ENCODE measurements at regions not wholly inside any gene's neighbourhood (a gene's known extent, or its start where the extent isn't known, plus 50 kb on each side); places are given as distances from the start of the nearest gene placed in this dataset.

DNA sequence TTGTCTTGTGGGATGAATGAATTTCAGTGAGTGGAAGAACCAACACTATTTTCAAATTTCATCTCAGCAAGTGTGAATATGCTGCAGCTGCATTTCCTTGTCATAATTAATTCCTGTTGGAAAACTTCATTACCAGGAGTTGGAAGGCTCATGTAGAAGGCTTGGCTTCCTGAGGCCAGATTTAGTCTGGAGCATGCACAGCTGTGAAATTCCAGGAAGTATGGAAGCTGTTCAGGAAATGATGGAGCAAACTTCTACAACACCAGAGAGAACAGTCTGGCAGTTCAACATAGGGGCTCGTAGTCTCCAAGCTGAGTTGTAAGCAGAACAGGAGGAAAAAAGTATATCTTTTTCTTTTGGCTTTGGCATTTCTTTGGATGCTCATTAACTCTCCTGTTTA, 1439.9 kb upstream of the CELF2 start (continued):
- TF ChIP-seq, protein P1, sequence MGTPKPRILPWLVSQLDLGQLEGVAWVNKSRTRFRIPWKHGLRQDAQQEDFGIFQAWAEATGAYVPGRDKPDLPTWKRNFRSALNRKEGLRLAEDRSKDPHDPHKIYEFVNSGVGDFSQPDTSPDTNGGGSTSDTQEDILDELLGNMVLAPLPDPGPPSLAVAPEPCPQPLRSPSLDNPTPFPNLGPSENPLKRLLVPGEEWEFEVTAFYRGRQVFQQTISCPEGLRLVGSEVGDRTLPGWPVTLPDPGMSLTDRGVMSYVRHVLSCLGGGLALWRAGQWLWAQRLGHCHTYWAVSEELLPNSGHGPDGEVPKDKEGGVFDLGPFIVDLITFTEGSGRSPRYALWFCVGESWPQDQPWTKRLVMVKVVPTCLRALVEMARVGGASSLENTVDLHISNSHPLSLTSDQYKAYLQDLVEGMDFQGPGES (IDR thresholded peaks at IDR 0.05), result no peak
- TF ChIP-seq, protein P2, sequence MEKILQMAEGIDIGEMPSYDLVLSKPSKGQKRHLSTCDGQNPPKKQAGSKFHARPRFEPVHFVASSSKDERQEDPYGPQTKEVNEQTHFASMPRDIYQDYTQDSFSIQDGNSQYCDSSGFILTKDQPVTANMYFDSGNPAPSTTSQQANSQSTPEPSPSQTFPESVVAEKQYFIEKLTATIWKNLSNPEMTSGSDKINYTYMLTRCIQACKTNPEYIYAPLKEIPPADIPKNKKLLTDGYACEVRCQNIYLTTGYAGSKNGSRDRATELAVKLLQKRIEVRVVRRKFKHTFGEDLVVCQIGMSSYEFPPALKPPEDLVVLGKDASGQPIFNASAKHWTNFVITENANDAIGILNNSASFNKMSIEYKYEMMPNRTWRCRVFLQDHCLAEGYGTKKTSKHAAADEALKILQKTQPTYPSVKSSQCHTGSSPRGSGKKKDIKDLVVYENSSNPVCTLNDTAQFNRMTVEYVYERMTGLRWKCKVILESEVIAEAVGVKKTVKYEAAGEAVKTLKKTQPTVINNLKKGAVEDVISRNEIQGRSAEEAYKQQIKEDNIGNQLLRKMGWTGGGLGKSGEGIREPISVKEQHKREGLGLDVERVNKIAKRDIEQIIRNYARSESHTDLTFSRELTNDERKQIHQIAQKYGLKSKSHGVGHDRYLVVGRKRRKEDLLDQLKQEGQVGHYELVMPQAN (conservative IDR thresholded peaks at IDR 0.05), result no peak
- TF ChIP-seq, protein P3, sequence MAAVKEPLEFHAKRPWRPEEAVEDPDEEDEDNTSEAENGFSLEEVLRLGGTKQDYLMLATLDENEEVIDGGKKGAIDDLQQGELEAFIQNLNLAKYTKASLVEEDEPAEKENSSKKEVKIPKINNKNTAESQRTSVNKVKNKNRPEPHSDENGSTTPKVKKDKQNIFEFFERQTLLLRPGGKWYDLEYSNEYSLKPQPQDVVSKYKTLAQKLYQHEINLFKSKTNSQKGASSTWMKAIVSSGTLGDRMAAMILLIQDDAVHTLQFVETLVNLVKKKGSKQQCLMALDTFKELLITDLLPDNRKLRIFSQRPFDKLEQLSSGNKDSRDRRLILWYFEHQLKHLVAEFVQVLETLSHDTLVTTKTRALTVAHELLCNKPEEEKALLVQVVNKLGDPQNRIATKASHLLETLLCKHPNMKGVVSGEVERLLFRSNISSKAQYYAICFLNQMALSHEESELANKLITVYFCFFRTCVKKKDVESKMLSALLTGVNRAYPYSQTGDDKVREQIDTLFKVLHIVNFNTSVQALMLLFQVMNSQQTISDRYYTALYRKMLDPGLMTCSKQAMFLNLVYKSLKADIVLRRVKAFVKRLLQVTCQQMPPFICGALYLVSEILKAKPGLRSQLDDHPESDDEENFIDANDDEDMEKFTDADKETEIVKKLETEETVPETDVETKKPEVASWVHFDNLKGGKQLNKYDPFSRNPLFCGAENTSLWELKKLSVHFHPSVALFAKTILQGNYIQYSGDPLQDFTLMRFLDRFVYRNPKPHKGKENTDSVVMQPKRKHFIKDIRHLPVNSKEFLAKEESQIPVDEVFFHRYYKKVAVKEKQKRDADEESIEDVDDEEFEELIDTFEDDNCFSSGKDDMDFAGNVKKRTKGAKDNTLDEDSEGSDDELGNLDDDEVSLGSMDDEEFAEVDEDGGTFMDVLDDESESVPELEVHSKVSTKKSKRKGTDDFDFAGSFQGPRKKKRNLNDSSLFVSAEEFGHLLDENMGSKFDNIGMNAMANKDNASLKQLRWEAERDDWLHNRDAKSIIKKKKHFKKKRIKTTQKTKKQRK (IDR thresholded peaks at IDR 0.05; ENCODE audit: low read depth, low read length), result no peak
- no peak for TF ChIP-seq POU2F2 (IDR thresholded peaks at IDR 0.05; ENCODE audit: borderline replicate concordance, low read depth, low read length)
- TF ChIP-seq ZNF384 (IDR thresholded peaks at IDR 0.05; ENCODE audit: borderline replicate concordance, low read depth, low read length), result no peak
- TF ChIP-seq, protein P4, sequence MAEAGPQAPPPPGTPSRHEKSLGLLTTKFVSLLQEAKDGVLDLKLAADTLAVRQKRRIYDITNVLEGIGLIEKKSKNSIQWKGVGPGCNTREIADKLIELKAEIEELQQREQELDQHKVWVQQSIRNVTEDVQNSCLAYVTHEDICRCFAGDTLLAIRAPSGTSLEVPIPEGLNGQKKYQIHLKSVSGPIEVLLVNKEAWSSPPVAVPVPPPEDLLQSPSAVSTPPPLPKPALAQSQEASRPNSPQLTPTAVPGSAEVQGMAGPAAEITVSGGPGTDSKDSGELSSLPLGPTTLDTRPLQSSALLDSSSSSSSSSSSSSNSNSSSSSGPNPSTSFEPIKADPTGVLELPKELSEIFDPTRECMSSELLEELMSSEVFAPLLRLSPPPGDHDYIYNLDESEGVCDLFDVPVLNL (IDR thresholded peaks at IDR 0.05; ENCODE audit: low read depth, low read length), result no peak
- no peak for TF ChIP-seq BHLHE40 (IDR thresholded peaks at IDR 0.05; ENCODE audit: borderline replicate concordance in 1 of 2, low read depth in 2 of 2, low read length in 1 of 2)
- TF ChIP-seq, protein P5, sequence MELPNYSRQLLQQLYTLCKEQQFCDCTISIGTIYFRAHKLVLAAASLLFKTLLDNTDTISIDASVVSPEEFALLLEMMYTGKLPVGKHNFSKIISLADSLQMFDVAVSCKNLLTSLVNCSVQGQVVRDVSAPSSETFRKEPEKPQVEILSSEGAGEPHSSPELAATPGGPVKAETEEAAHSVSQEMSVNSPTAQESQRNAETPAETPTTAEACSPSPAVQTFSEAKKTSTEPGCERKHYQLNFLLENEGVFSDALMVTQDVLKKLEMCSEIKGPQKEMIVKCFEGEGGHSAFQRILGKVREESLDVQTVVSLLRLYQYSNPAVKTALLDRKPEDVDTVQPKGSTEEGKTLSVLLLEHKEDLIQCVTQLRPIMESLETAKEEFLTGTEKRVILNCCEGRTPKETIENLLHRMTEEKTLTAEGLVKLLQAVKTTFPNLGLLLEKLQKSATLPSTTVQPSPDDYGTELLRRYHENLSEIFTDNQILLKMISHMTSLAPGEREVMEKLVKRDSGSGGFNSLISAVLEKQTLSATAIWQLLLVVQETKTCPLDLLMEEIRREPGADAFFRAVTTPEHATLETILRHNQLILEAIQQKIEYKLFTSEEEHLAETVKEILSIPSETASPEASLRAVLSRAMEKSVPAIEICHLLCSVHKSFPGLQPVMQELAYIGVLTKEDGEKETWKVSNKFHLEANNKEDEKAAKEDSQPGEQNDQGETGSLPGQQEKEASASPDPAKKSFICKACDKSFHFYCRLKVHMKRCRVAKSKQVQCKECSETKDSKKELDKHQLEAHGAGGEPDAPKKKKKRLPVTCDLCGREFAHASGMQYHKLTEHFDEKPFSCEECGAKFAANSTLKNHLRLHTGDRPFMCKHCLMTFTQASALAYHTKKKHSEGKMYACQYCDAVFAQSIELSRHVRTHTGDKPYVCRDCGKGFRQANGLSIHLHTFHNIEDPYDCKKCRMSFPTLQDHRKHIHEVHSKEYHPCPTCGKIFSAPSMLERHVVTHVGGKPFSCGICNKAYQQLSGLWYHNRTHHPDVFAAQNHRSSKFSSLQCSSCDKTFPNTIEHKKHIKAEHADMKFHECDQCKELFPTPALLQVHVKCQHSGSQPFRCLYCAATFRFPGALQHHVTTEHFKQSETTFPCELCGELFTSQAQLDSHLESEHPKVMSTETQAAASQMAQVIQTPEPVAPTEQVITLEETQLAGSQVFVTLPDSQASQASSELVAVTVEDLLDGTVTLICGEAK (IDR thresholded peaks at IDR 0.05; ENCODE audit: borderline replicate concordance), result no peak
- no peak for TF ChIP-seq RUNX3 (IDR thresholded peaks at IDR 0.05; ENCODE audit: low read length)
- TF ChIP-seq MTA2 (IDR thresholded peaks at IDR 0.05; ENCODE audit: low read depth), result no peak
- no peak for TF ChIP-seq CEBPB (IDR thresholded peaks at IDR 0.05; ENCODE audit: borderline replicate concordance in 1 of 2, low read depth in 2 of 2, low read length in 2 of 2)
